ENCODE measurements at regions not wholly inside any gene's neighbourhood (a gene's known extent, or its start where the extent isn't known, plus 50 kb on each side); places are given as distances from the start of the nearest gene placed in this dataset.

DNA sequence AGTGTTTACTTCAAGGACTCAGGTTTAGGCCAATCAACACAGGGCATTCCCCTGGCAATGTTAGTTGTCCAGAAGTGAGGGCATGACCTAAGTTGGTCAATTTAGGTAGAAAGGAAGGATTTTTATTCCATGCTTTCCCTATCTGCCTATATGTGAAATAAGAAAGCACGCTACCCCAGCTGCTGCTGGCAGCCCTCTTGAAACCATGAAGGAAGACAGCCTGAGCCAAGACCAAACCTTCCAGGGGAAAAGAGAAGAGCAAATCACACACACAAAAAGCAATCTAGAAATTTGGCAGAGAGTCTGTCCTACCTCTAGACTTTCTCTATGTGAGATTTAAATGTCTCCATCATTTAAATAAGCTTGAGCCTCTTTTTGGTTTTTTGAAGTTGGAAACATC is 387.6 kb downstream of the TNS1 start:
- H3K27me3 ChIP-seq (ENCODE audit: insufficient read depth) = no peaks in the 10 kb centered on the region
- no peaks in the 10 kb centered on the region for H3K79me2 ChIP-seq (replicated peaks; ENCODE audit: insufficient read depth)
- DNase-seq (ENCODE audit: low spot score) = no peak
- Mint-ChIP-seq H3K27me3 (ENCODE audit: insufficient read depth, low read depth, poor library complexity) (peaks cover 4% of the 10 kb centered on the region), H3K4me3 (no peak overlapping the region), H3K27ac (no peak overlapping the region), H3K4me1 (peaks cover 11% of the 10 kb centered on the region), H3K9me3 (no peaks in the 10 kb centered on the region), H3K36me3 (ENCODE audit: low read depth) (no peaks in the 10 kb centered on the region)
- H3K27ac ChIP-seq (ENCODE audit: low read depth) = no peak overlapping the region
- no peak overlapping the region for H3K4me2 ChIP-seq
- TF ChIP-seq EZH2 (IDR thresholded peaks at IDR 0.05; ENCODE audit: low read depth, unreplicated experiment) = no peak
- no peak for TF ChIP-seq ZNF331 (CRISPR knock-in tag; IDR thresholded peaks at IDR 0.05; ENCODE audit: low read depth)
- TF ChIP-seq, protein P1, sequence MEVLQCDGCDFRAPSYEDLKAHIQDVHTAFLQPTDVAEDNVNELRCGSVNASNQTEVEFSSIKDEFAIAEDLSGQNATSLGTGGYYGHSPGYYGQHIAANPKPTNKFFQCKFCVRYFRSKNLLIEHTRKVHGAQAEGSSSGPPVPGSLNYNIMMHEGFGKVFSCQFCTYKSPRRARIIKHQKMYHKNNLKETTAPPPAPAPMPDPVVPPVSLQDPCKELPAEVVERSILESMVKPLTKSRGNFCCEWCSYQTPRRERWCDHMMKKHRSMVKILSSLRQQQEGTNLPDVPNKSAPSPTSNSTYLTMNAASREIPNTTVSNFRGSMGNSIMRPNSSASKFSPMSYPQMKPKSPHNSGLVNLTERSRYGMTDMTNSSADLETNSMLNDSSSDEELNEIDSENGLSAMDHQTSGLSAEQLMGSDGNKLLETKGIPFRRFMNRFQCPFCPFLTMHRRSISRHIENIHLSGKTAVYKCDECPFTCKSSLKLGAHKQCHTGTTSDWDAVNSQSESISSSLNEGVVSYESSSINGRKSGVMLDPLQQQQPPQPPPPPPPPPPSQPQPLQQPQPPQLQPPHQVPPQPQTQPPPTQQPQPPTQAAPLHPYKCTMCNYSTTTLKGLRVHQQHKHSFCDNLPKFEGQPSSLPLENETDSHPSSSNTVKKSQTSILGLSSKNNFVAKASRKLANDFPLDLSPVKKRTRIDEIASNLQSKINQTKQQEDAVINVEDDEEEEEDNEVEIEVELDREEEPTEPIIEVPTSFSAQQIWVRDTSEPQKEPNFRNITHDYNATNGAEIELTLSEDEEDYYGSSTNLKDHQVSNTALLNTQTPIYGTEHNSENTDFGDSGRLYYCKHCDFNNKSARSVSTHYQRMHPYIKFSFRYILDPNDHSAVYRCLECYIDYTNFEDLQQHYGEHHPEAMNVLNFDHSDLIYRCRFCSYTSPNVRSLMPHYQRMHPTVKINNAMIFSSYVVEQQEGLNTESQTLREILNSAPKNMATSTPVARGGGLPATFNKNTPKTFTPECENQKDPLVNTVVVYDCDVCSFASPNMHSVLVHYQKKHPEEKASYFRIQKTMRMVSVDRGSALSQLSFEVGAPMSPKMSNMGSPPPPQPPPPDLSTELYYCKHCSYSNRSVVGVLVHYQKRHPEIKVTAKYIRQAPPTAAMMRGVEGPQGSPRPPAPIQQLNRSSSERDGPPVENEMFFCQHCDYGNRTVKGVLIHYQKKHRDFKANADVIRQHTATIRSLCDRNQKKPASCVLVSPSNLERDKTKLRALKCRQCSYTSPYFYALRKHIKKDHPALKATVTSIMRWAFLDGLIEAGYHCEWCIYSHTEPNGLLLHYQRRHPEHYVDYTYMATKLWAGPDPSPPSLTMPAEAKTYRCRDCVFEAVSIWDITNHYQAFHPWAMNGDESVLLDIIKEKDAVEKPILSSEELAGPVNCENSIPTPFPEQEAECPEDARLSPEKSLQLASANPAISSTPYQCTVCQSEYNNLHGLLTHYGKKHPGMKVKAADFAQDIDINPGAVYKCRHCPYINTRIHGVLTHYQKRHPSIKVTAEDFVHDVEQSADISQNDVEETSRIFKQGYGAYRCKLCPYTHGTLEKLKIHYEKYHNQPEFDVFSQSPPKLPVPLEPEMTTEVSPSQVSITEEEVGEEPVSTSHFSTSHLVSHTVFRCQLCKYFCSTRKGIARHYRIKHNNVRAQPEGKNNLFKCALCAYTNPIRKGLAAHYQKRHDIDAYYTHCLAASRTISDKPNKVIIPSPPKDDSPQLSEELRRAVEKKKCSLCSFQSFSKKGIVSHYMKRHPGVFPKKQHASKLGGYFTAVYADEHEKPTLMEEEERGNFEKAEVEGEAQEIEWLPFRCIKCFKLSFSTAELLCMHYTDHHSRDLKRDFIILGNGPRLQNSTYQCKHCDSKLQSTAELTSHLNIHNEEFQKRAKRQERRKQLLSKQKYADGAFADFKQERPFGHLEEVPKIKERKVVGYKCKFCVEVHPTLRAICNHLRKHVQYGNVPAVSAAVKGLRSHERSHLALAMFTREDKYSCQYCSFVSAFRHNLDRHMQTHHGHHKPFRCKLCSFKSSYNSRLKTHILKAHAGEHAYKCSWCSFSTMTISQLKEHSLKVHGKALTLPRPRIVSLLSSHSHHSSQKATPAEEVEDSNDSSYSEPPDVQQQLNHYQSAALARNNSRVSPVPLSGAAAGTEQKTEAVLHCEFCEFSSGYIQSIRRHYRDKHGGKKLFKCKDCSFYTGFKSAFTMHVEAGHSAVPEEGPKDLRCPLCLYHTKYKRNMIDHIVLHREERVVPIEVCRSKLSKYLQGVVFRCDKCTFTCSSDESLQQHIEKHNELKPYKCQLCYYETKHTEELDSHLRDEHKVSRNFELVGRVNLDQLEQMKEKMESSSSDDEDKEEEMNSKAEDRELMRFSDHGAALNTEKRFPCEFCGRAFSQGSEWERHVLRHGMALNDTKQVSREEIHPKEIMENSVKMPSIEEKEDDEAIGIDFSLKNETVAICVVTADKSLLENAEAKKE (CRISPR knock-in tag; IDR thresholded peaks at IDR 0.05) = no peak
- no peaks in the 10 kb centered on the region for H3K36me3 ChIP-seq (ENCODE audit: insufficient read depth)
- no peak overlapping the region for H3K4me3 ChIP-seq
- H3K4me1 ChIP-seq (ENCODE audit: insufficient read depth) = no peaks in the 10 kb centered on the region
- no peaks in the 10 kb centered on the region for H4K20me1 ChIP-seq (replicated peaks; ENCODE audit: insufficient read depth)
- H2AFZ ChIP-seq = no peak overlapping the region
- H3K9me2 ChIP-seq (ENCODE audit: insufficient read depth) = no peaks in the 10 kb centered on the region
- no peaks in the 10 kb centered on the region for H3F3A ChIP-seq (replicated peaks; ENCODE audit: low read depth)
- ATAC-seq = no peak

DNA sequence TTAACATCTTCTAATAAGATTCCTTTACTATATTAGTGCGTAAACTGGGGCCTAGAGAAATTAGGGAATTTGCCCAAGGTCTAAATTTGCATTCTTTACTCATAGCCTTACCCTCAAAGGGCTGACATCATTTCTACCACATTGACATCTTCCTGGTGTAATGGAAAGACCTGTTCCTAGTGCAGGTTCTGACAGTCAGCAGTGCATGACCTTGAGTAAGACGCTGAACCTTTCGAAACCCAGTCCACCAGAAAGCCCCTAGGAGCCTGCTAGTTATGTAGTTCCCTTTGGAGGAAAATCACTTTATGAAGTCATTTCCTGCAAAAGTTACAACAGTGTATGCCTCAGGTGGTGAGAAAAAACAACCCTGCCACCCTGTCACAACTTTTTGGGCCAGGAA is 388.3 kb downstream of the TNS1 start:
- Mint-ChIP-seq H3K27ac (no peak overlapping the region), H3K27me3 (ENCODE audit: insufficient read depth, low read depth, poor library complexity) (peaks cover 6% of the 10 kb centered on the region), H3K36me3 (ENCODE audit: low read depth) (no peaks in the 10 kb centered on the region), H3K4me3 (no peak overlapping the region), H3K9me3 (no peaks in the 10 kb centered on the region), H3K4me1 (peaks cover 18% of the 10 kb centered on the region)
- no peak overlapping the region for H3K27ac ChIP-seq (ENCODE audit: low read depth)
- H3K27me3 ChIP-seq (ENCODE audit: insufficient read depth) = no peaks in the 10 kb centered on the region
- no peaks in the 10 kb centered on the region for H3K9me2 ChIP-seq (ENCODE audit: insufficient read depth)
- DNase-seq (ENCODE audit: low spot score) (no peak), ATAC-seq (no peak)
- H3F3A ChIP-seq (replicated peaks; ENCODE audit: low read depth) = no peaks in the 10 kb centered on the region
- H4K20me1 ChIP-seq (replicated peaks; ENCODE audit: insufficient read depth) = no peaks in the 10 kb centered on the region
- H3K4me2 ChIP-seq = no peak overlapping the region
- H3K4me3 ChIP-seq = no peak overlapping the region
- H3K79me2 ChIP-seq (replicated peaks; ENCODE audit: insufficient read depth) = no peaks in the 10 kb centered on the region
- H3K4me1 ChIP-seq (ENCODE audit: insufficient read depth) = no peaks in the 10 kb centered on the region
- no peak overlapping the region for H2AFZ ChIP-seq
- no peak for TF ChIP-seq POLR2AphosphoS5 (IDR thresholded peaks at IDR 0.05; ENCODE audit: low read depth)
- TF ChIP-seq NANOG (IDR thresholded peaks at IDR 0.05; ENCODE audit: borderline replicate concordance) = no peak
- TF ChIP-seq, protein P2, sequence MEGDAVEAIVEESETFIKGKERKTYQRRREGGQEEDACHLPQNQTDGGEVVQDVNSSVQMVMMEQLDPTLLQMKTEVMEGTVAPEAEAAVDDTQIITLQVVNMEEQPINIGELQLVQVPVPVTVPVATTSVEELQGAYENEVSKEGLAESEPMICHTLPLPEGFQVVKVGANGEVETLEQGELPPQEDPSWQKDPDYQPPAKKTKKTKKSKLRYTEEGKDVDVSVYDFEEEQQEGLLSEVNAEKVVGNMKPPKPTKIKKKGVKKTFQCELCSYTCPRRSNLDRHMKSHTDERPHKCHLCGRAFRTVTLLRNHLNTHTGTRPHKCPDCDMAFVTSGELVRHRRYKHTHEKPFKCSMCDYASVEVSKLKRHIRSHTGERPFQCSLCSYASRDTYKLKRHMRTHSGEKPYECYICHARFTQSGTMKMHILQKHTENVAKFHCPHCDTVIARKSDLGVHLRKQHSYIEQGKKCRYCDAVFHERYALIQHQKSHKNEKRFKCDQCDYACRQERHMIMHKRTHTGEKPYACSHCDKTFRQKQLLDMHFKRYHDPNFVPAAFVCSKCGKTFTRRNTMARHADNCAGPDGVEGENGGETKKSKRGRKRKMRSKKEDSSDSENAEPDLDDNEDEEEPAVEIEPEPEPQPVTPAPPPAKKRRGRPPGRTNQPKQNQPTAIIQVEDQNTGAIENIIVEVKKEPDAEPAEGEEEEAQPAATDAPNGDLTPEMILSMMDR (conservative IDR thresholded peaks at IDR 0.05; ENCODE audit: low read depth in 2 of 2) = no peak
- no peak for TF ChIP-seq EZH2phosphoT487 (IDR thresholded peaks at IDR 0.05; ENCODE audit: unreplicated experiment)
- TF ChIP-seq, protein P3, sequence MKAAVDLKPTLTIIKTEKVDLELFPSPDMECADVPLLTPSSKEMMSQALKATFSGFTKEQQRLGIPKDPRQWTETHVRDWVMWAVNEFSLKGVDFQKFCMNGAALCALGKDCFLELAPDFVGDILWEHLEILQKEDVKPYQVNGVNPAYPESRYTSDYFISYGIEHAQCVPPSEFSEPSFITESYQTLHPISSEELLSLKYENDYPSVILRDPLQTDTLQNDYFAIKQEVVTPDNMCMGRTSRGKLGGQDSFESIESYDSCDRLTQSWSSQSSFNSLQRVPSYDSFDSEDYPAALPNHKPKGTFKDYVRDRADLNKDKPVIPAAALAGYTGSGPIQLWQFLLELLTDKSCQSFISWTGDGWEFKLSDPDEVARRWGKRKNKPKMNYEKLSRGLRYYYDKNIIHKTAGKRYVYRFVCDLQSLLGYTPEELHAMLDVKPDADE (IDR thresholded peaks at IDR 0.05) = no peak
- no peaks in the 10 kb centered on the region for H3K36me3 ChIP-seq (ENCODE audit: insufficient read depth)
